ENCODE measurements at regions not wholly inside any gene's neighbourhood (a gene's known extent, or its start where the extent isn't known, plus 50 kb on each side); places are given as distances from the start of the nearest gene placed in this dataset.

DNA sequence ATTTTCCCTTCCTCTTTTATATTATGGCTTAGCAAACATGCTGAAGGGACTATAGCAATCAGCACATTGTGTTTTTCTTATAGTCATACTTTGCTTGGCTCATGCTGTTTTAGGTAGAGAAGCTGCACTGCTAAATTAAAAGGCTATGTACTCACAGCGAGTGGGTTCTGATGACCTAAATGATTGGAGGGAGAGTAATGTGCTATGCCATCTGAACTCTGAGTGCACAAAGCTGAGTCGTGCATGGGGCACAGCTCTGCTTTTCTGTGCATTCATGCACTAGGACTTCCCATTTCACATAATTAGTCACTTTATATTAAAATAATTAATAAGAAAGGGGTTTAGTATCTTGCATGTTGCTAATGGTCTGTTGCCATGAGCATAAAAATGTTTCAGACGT lies 132.7 kb upstream of the ADGRL3 start:
- no peak for DNase-seq (ENCODE audit: low spot score in 2 of 2, unreplicated experiment in 2 of 2)
- TF ChIP-seq, protein P1, sequence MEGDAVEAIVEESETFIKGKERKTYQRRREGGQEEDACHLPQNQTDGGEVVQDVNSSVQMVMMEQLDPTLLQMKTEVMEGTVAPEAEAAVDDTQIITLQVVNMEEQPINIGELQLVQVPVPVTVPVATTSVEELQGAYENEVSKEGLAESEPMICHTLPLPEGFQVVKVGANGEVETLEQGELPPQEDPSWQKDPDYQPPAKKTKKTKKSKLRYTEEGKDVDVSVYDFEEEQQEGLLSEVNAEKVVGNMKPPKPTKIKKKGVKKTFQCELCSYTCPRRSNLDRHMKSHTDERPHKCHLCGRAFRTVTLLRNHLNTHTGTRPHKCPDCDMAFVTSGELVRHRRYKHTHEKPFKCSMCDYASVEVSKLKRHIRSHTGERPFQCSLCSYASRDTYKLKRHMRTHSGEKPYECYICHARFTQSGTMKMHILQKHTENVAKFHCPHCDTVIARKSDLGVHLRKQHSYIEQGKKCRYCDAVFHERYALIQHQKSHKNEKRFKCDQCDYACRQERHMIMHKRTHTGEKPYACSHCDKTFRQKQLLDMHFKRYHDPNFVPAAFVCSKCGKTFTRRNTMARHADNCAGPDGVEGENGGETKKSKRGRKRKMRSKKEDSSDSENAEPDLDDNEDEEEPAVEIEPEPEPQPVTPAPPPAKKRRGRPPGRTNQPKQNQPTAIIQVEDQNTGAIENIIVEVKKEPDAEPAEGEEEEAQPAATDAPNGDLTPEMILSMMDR (IDR thresholded peaks at IDR 0.05; ENCODE audit: unreplicated experiment), result no peak
- H3K27me3 Mint-ChIP-seq (ENCODE audit: low read depth), result no peaks in the 10 kb centered on the region
- H3K36me3 Mint-ChIP-seq, result no peaks in the 10 kb centered on the region
- no peak overlapping the region for H3K27ac Mint-ChIP-seq
- H3K4me1 Mint-ChIP-seq, result no peaks in the 10 kb centered on the region
- H3K4me3 Mint-ChIP-seq, result no peak overlapping the region
- H3K9me3 Mint-ChIP-seq, result no peaks in the 10 kb centered on the region

DNA sequence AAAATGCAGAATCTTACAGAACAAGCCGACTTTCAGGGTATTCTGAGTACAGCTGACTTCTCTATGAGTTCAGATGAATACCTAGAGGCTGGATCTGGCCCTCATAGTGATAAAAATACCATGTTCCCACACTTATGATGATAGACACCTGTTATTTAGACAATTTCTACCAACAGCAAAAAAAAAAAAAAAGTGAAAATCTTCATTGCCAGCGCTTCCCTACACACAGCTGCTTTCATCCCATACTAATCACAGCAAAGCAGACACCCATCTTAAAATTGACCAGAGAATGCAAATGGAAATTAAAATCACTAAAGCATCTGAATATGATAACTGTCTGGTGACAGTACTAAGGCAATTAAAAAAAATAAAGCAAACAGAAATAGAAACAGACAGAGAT lies 132.1 kb upstream of the ADGRL3 start:
- Mint-ChIP-seq H3K36me3 (no peaks in the 10 kb centered on the region), H3K4me3 (no peak overlapping the region), H3K27ac (no peak overlapping the region), H3K27me3 (ENCODE audit: low read depth) (no peaks in the 10 kb centered on the region), H3K4me1 (no peaks in the 10 kb centered on the region), H3K9me3 (no peaks in the 10 kb centered on the region)
- no peak for DNase-seq (ENCODE audit: low spot score in 2 of 2, unreplicated experiment in 2 of 2)
- TF ChIP-seq, protein P1 (IDR thresholded peaks at IDR 0.05; ENCODE audit: unreplicated experiment), result no peak

DNA sequence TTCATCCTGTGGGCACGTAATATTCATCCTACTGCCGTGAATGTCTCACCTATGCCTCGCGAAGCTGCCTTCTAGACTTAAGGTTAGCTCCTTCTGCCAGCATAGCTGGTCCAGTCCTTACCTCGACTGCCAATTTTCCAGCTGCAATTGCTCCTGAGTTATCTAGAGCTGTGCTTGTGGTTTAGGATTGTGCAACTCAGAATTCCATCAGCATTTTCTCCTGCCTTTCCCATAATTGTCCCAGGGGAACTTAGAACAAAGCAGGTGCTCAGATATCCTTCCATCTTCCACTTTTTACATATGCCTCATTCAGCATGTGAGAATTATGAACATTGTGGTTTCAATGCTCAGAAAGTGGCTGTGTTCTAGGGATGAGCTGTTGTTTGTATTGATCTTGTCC lies 131.4 kb upstream of the ADGRL3 start:
- no peak overlapping the region for H3K27ac Mint-ChIP-seq
- DNase-seq (ENCODE audit: low spot score in 2 of 2, unreplicated experiment in 2 of 2), result no peak
- no peaks in the 10 kb centered on the region for H3K36me3 Mint-ChIP-seq
- H3K9me3 Mint-ChIP-seq, result no peaks in the 10 kb centered on the region
- H3K27me3 Mint-ChIP-seq (ENCODE audit: low read depth), result no peaks in the 10 kb centered on the region
- H3K4me3 Mint-ChIP-seq, result no peak overlapping the region
- TF ChIP-seq, protein P1 (IDR thresholded peaks at IDR 0.05; ENCODE audit: unreplicated experiment), result no peak
- no peaks in the 10 kb centered on the region for H3K4me1 Mint-ChIP-seq

DNA sequence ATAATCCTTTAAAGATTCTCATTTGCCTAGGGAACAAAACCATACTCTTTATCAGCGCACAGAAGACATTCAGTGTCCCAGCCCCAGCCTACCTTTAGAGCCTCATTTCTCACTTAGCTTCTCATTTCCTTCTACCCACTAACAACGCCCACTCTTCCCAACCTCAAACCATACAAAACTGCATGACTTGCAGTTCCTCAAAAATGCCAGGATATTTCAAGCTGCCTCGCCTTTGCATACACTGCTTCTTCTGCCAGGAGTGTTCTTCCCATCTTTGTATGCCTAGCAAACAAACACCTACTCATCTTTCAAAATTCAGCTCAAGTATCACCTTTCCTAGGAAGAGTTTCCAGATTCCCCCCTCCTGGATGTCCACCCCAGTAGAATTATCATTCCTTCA lies 129.9 kb upstream of the ADGRL3 start:
- Mint-ChIP-seq H3K4me1 (no peaks in the 10 kb centered on the region), H3K36me3 (no peaks in the 10 kb centered on the region), H3K4me3 (no peak overlapping the region), H3K27ac (no peak overlapping the region), H3K27me3 (ENCODE audit: low read depth) (no peaks in the 10 kb centered on the region), H3K9me3 (no peaks in the 10 kb centered on the region)
- TF ChIP-seq, protein P1 (IDR thresholded peaks at IDR 0.05; ENCODE audit: unreplicated experiment), result no peak
- no peak for DNase-seq (ENCODE audit: low spot score in 2 of 2, unreplicated experiment in 2 of 2)

DNA sequence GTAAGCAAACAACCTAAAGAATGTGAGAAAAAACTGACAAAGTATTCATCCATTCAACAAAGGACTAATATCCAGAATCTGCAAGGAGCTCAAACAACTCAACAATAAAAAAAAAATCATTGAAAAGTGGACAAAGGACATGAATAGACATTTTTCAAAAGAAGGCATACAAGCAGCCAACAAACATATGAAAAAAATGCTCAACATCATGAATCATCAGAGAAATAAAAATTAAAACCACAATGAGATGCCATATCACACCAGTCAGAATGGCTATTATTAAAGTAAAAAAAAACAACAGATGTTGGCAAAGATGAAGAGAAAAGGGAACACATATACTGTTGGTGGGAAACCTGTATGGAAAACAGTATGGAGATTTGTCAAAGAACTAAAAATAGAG lies 120.7 kb upstream of the ADGRL3 start:
- Mint-ChIP-seq H3K4me3 (no peak overlapping the region), H3K4me1 (no peaks in the 10 kb centered on the region), H3K36me3 (no peaks in the 10 kb centered on the region), H3K27ac (no peak overlapping the region), H3K27me3 (ENCODE audit: low read depth) (no peaks in the 10 kb centered on the region), H3K9me3 (peaks cover 27% of the 10 kb centered on the region)
- TF ChIP-seq, protein P1 (IDR thresholded peaks at IDR 0.05; ENCODE audit: unreplicated experiment), result no peak
- DNase-seq (ENCODE audit: low spot score in 2 of 2, unreplicated experiment in 2 of 2), result no peak

DNA sequence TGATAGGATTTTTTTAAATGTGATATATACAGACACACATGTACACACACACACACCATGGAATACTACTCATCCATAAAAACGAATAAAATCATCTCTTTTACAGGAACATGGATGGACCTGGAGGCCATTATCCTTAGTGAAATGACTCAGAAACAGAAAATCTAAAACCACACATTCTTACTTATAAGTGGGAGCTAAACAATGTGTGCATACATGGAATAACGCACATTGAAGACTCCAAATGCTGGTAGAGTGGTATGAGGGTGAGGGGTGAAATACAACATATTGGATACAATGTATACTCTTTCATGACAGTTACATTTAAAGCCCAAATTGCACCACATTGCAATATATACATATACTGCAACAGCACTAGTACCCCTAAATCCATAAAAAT lies 120.2 kb upstream of the ADGRL3 start:
- peaks cover 27% of the 10 kb centered on the region for H3K9me3 Mint-ChIP-seq
- TF ChIP-seq, protein P1 (IDR thresholded peaks at IDR 0.05; ENCODE audit: unreplicated experiment), result no peak
- H3K36me3 Mint-ChIP-seq, result no peaks in the 10 kb centered on the region
- no peaks in the 10 kb centered on the region for H3K27me3 Mint-ChIP-seq (ENCODE audit: low read depth)
- no peak overlapping the region for H3K4me3 Mint-ChIP-seq
- DNase-seq (ENCODE audit: low spot score in 2 of 2, unreplicated experiment in 2 of 2), result no peak
- H3K4me1 Mint-ChIP-seq, result no peaks in the 10 kb centered on the region
- no peak overlapping the region for H3K27ac Mint-ChIP-seq

Measured in mesothelial cell of epicardium (in vitro differentiated cells).